ENCODE measurements at regions not wholly inside any gene's neighbourhood (a gene's known extent, or its start where the extent isn't known, plus 50 kb on each side); places are given as distances from the start of the nearest gene placed in this dataset.

- DNase-seq: no peak
- H4K20me1 ChIP-seq (ENCODE audit: insufficient read depth, low read length): no peaks in the 10 kb centered on the region
- no peak overlapping the region for H3K9ac ChIP-seq (ENCODE audit: low read length)
- no peaks in the 10 kb centered on the region for H3F3A ChIP-seq (ENCODE audit: insufficient read depth, low read length)
- no peak overlapping the region for H3K4me2 ChIP-seq (ENCODE audit: low read depth, low read length)
- H3K27ac ChIP-seq (ENCODE audit: low read length): no peak overlapping the region
- TF ChIP-seq, protein P1, sequence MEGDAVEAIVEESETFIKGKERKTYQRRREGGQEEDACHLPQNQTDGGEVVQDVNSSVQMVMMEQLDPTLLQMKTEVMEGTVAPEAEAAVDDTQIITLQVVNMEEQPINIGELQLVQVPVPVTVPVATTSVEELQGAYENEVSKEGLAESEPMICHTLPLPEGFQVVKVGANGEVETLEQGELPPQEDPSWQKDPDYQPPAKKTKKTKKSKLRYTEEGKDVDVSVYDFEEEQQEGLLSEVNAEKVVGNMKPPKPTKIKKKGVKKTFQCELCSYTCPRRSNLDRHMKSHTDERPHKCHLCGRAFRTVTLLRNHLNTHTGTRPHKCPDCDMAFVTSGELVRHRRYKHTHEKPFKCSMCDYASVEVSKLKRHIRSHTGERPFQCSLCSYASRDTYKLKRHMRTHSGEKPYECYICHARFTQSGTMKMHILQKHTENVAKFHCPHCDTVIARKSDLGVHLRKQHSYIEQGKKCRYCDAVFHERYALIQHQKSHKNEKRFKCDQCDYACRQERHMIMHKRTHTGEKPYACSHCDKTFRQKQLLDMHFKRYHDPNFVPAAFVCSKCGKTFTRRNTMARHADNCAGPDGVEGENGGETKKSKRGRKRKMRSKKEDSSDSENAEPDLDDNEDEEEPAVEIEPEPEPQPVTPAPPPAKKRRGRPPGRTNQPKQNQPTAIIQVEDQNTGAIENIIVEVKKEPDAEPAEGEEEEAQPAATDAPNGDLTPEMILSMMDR (IDR thresholded peaks at IDR 0.05; ENCODE audit: low read length): no peak
- TF ChIP-seq EZH2phosphoT487 (IDR thresholded peaks at IDR 0.05; ENCODE audit: low read length): no peak
- no peak for TF ChIP-seq EZH2 (optimal IDR thresholded peaks at IDR 0.05; ENCODE audit: low read depth, low read length)
- H3K27me3 ChIP-seq (replicated peaks; ENCODE audit: insufficient read depth, low read length): no peaks in the 10 kb centered on the region
- no peak overlapping the region for H2AFZ ChIP-seq (ENCODE audit: low read length)
- H3K9me2 ChIP-seq (replicated peaks; ENCODE audit: insufficient read depth, low read length): no peaks in the 10 kb centered on the region
- no peak overlapping the region for H3K4me3 ChIP-seq (ENCODE audit: low read length)
- no peaks in the 10 kb centered on the region for H3K36me3 ChIP-seq (replicated peaks; ENCODE audit: insufficient read depth, low read length)
- no peaks in the 10 kb centered on the region for H3K4me1 ChIP-seq (ENCODE audit: low read length)
- no peaks in the 10 kb centered on the region for H3K79me2 ChIP-seq (ENCODE audit: low read length)
- no peaks in the 10 kb centered on the region for H3K9me3 ChIP-seq (replicated peaks; ENCODE audit: insufficient read depth, low read length)
Measured at GRCh38 chr12:85683051-85683450, 153.2 kb downstream of the RASSF9 start.

DNA sequence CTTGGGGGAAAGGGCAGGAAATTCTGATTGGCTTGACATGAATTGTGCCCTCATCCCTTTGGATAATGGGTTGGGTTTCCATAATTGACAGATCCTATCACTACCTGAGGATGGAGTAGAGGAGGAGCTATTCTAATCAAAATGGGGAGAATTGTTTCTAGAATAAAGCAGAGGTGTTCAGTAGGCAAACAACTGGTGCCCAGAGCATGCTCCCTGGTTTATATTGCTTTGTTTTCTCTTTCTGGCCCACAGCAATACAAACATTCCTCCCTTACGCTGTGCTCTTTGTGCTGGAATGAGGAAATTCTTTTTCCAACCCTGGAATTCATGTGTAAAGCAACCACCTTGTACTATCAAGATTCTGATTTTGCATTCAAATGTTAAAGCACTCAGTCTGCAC, 147.4 kb downstream of the RASSF9 start:
- TF ChIP-seq, protein P1 (IDR thresholded peaks at IDR 0.05; ENCODE audit: low read length): no peak
- TF ChIP-seq EZH2 (optimal IDR thresholded peaks at IDR 0.05; ENCODE audit: low read depth, low read length) (no peak), EZH2phosphoT487 (IDR thresholded peaks at IDR 0.05; ENCODE audit: low read length) (no peak)
- no peaks in the 10 kb centered on the region for H3K4me1 ChIP-seq (ENCODE audit: low read length)
- H3K36me3 ChIP-seq (replicated peaks; ENCODE audit: insufficient read depth, low read length): no peaks in the 10 kb centered on the region
- no peak overlapping the region for H3K4me3 ChIP-seq (ENCODE audit: low read length)
- H3K9me3 ChIP-seq (replicated peaks; ENCODE audit: insufficient read depth, low read length): no peaks in the 10 kb centered on the region
- no peak overlapping the region for H3K27ac ChIP-seq (ENCODE audit: low read length)
- no peaks in the 10 kb centered on the region for H3F3A ChIP-seq (ENCODE audit: insufficient read depth, low read length)
- H3K79me2 ChIP-seq (ENCODE audit: low read length): no peaks in the 10 kb centered on the region
- H3K9me2 ChIP-seq (replicated peaks; ENCODE audit: insufficient read depth, low read length): no peaks in the 10 kb centered on the region
- DNase-seq: no peak
- H4K20me1 ChIP-seq (ENCODE audit: insufficient read depth, low read length): no peaks in the 10 kb centered on the region
- no peak overlapping the region for H2AFZ ChIP-seq (ENCODE audit: low read length)
- H3K4me2 ChIP-seq (ENCODE audit: low read depth, low read length): no peak overlapping the region
- H3K9ac ChIP-seq (ENCODE audit: low read length): no peak overlapping the region
- no peaks in the 10 kb centered on the region for H3K27me3 ChIP-seq (replicated peaks; ENCODE audit: insufficient read depth, low read length)

- H3K27me3 ChIP-seq (replicated peaks; ENCODE audit: insufficient read depth, low read length): no peaks in the 10 kb centered on the region
- H2AFZ ChIP-seq (ENCODE audit: low read length): no peak overlapping the region
- H3F3A ChIP-seq (ENCODE audit: insufficient read depth, low read length): no peaks in the 10 kb centered on the region
- no peaks in the 10 kb centered on the region for H3K4me1 ChIP-seq (ENCODE audit: low read length)
- no peak for DNase-seq
- TF ChIP-seq, protein P1 (IDR thresholded peaks at IDR 0.05; ENCODE audit: low read length): no peak
- TF ChIP-seq EZH2phosphoT487 (IDR thresholded peaks at IDR 0.05; ENCODE audit: low read length) (no peak), EZH2 (optimal IDR thresholded peaks at IDR 0.05; ENCODE audit: low read depth, low read length) (no peak)
- no peaks in the 10 kb centered on the region for H3K79me2 ChIP-seq (ENCODE audit: low read length)
- H3K27ac ChIP-seq (ENCODE audit: low read length): no peak overlapping the region
- H3K4me3 ChIP-seq (ENCODE audit: low read length): no peak overlapping the region
- no peak overlapping the region for H3K4me2 ChIP-seq (ENCODE audit: low read depth, low read length)
- H4K20me1 ChIP-seq (ENCODE audit: insufficient read depth, low read length): no peaks in the 10 kb centered on the region
- no peaks in the 10 kb centered on the region for H3K9me2 ChIP-seq (replicated peaks; ENCODE audit: insufficient read depth, low read length)
- H3K36me3 ChIP-seq (replicated peaks; ENCODE audit: insufficient read depth, low read length): no peaks in the 10 kb centered on the region
- no peak overlapping the region for H3K9ac ChIP-seq (ENCODE audit: low read length)
- no peaks in the 10 kb centered on the region for H3K9me3 ChIP-seq (replicated peaks; ENCODE audit: insufficient read depth, low read length)
Measured at GRCh38 chr12:85690146-85690545, 146.1 kb downstream of the RASSF9 start.
